ENCODE measurements at regions not wholly inside any gene's neighbourhood (a gene's known extent, or its start where the extent isn't known, plus 50 kb on each side); places are given as distances from the start of the nearest gene placed in this dataset.

GRCh38 chr9:28741459-28741858, 1168.2 kb upstream of the C9orf72 start:
- POLR2A ChIA-PET = no interaction called here
- no peaks in the 10 kb centered on the region for H3K36me3 ChIP-seq (ENCODE audit: control insufficient read depth in 2 of 2, insufficient read depth in 1 of 2, low read length in 2 of 2)
- no peak for TF ChIP-seq ZNF155 (tag by site-specific recombination; IDR thresholded peaks at IDR 0.05)
- TF ChIP-seq ZBTB48 (tag by site-specific recombination; IDR thresholded peaks at IDR 0.05) = no peak
- TF ChIP-seq ZNF830 (tag by site-specific recombination; IDR thresholded peaks at IDR 0.05; ENCODE audit: low read depth) = no peak
- TF ChIP-seq ZNF292 (tag by site-specific recombination; IDR thresholded peaks at IDR 0.05; ENCODE audit: borderline replicate concordance, low read depth) = no peak
- no peak for TF ChIP-seq ZNF423 (tag by site-specific recombination; IDR thresholded peaks at IDR 0.05)
- no peak for TF ChIP-seq ZNF704 (tag by site-specific recombination; IDR thresholded peaks at IDR 0.05)
- TF ChIP-seq ZBTB7A (tag by site-specific recombination; IDR thresholded peaks at IDR 0.05; ENCODE audit: low read depth) = no peak
- TF ChIP-seq ZNF175 (tag by site-specific recombination; IDR thresholded peaks at IDR 0.05) = no peak
- CTCF ChIA-PET = no interaction called here
- no peak overlapping the region for H3K4me3 ChIP-seq (ENCODE audit: low read depth, low read length)
- no peak overlapping the region for H3K27ac ChIP-seq (ENCODE audit: extremely low read depth, low read depth, low read length)
- no peaks in the 10 kb centered on the region for H3K9me3 ChIP-seq (ENCODE audit: control insufficient read depth, insufficient read depth, low read depth, low read length)
- no peaks in the 10 kb centered on the region for H3K4me1 ChIP-seq (ENCODE audit: control insufficient read depth, insufficient read depth, low read length)

GRCh38 chr9:28747351-28747985, 1174.2 kb upstream of the C9orf72 start:
- POLR2A ChIA-PET = no interaction called here
- Histone ChIP-seq H3K4me1 (ENCODE audit: control insufficient read depth, insufficient read depth, low read length) (no peaks in the 10 kb centered on the region), H3K36me3 (ENCODE audit: control insufficient read depth in 2 of 2, insufficient read depth in 1 of 2, low read length in 2 of 2) (no peaks in the 10 kb centered on the region), H3K9me3 (ENCODE audit: control insufficient read depth, insufficient read depth, low read depth, low read length) (no peaks in the 10 kb centered on the region), H3K27ac (ENCODE audit: extremely low read depth, low read depth, low read length) (no peak overlapping the region), H3K4me3 (ENCODE audit: low read depth, low read length) (no peak overlapping the region)
- TF ChIP-seq ZBTB8A (tag by site-specific recombination; IDR thresholded peaks at IDR 0.05) (no peak), GLIS1 (tag by site-specific recombination; IDR thresholded peaks at IDR 0.05) (no peak), GLI2 (tag by site-specific recombination; IDR thresholded peaks at IDR 0.05; ENCODE audit: borderline replicate concordance, low read depth) (no peak), ZNF561 (tag by site-specific recombination; IDR thresholded peaks at IDR 0.05; ENCODE audit: borderline replicate concordance) (no peak), ZNF302 (tag by site-specific recombination; IDR thresholded peaks at IDR 0.05; ENCODE audit: low read depth) (no peak), ZNF155 (tag by site-specific recombination; IDR thresholded peaks at IDR 0.05) (no peak), ZNF660 (tag by site-specific recombination; IDR thresholded peaks at IDR 0.05) (no peak)
- CTCF ChIA-PET = interaction anchor here (1.7 kb wide), 1 partner anchor 27 kb away, joined by 11 read pairs; no protein-coding TSS in a partner anchor

GRCh38 chr9:28750136-28750535, 1176.9 kb upstream of the C9orf72 start:
- Histone ChIP-seq H3K4me1 (ENCODE audit: control insufficient read depth, insufficient read depth, low read length) (no peaks in the 10 kb centered on the region), H3K36me3 (ENCODE audit: control insufficient read depth in 2 of 2, insufficient read depth in 1 of 2, low read length in 2 of 2) (no peaks in the 10 kb centered on the region), H3K4me3 (ENCODE audit: low read depth, low read length) (no peak overlapping the region), H3K27ac (ENCODE audit: extremely low read depth, low read depth, low read length) (no peak overlapping the region), H3K9me3 (ENCODE audit: control insufficient read depth, insufficient read depth, low read depth, low read length) (no peaks in the 10 kb centered on the region)
- ChIA-PET CTCF (no interaction called here), POLR2A (no interaction called here)
- no peak for TF ChIP-seq HIC1 (tag by site-specific recombination; IDR thresholded peaks at IDR 0.05)
- TF ChIP-seq REPIN1 (tag by site-specific recombination; IDR thresholded peaks at IDR 0.05; ENCODE audit: low read depth) = no peak
- TF ChIP-seq ZNF610 (tag by site-specific recombination; IDR thresholded peaks at IDR 0.05; ENCODE audit: borderline replicate concordance) = no peak
- TF ChIP-seq KLF10 (tag by site-specific recombination; IDR thresholded peaks at IDR 0.05) = no peak
- TF ChIP-seq ZNF76 (tag by site-specific recombination; IDR thresholded peaks at IDR 0.05; ENCODE audit: borderline replicate concordance, low read depth) = no peak
- TF ChIP-seq ZNF623 (tag by site-specific recombination; IDR thresholded peaks at IDR 0.05) = no peak
- TF ChIP-seq ZBTB7A (tag by site-specific recombination; IDR thresholded peaks at IDR 0.05; ENCODE audit: low read depth) = no peak

Data from HEK293 (cell line).